BLaER1 treated with 17β-estradiol and CSF1 and Interleukin-3, amounts not matched to agents 10 nM and 100 nM (cell line): ENCODE measurements at regions not wholly inside any gene's neighbourhood (a gene's known extent, or its start where the extent isn't known, plus 50 kb on each side); places are given as distances from the start of the nearest gene placed in this dataset.

Source experiments
- H3K27ac ChIP-seq, 11 experiments: shearing (Covaris generic); formaldehyde crosslinking; 2 replicates each; pipeline ENCODE4 v1.8.1; 2022
- H3K27me3 ChIP-seq, 11 experiments: shearing (Covaris generic); formaldehyde crosslinking; 2 replicates each; pipeline ENCODE4 v1.8.1; 2022
- H3K36me3 ChIP-seq, 11 experiments: shearing (Covaris generic); formaldehyde crosslinking; 2 replicates each; pipeline ENCODE4 v1.8.1; 2022
- H3K4me1 ChIP-seq, 10 experiments: shearing (Covaris generic); formaldehyde crosslinking; 2 replicates each; pipeline ENCODE4 v1.8.1; 2022
- H3K4me2 ChIP-seq, 11 experiments: shearing (Covaris generic); formaldehyde crosslinking; 2 replicates each; pipeline ENCODE4 v1.8.1; 2022
- H3K4me3 ChIP-seq, 10 experiments: shearing (Covaris generic); formaldehyde crosslinking; 2 replicates each; pipeline ENCODE4 v1.8.1; 2022
- H3K9ac ChIP-seq, 11 experiments: shearing (Covaris generic); formaldehyde crosslinking; 2 replicates each; pipeline ENCODE4 v1.8.1; 2022
- H3K9me3 ChIP-seq, 11 experiments: shearing (Covaris generic); formaldehyde crosslinking; replicated peaks in 1 of 11; 2 replicates each; pipeline ENCODE4 v1.8.1; 2022
- H4K20me1 ChIP-seq, 11 experiments: shearing (Covaris generic); formaldehyde crosslinking; 2 replicates each; pipeline ENCODE4 v1.8.1; 2022
- Cebpa-rat ChIP-seq, 11 experiments: shearing (Covaris generic); IDR thresholded peaks; 2 replicates each; pipeline ENCODE4 v1.8.1; 2022

DNA sequence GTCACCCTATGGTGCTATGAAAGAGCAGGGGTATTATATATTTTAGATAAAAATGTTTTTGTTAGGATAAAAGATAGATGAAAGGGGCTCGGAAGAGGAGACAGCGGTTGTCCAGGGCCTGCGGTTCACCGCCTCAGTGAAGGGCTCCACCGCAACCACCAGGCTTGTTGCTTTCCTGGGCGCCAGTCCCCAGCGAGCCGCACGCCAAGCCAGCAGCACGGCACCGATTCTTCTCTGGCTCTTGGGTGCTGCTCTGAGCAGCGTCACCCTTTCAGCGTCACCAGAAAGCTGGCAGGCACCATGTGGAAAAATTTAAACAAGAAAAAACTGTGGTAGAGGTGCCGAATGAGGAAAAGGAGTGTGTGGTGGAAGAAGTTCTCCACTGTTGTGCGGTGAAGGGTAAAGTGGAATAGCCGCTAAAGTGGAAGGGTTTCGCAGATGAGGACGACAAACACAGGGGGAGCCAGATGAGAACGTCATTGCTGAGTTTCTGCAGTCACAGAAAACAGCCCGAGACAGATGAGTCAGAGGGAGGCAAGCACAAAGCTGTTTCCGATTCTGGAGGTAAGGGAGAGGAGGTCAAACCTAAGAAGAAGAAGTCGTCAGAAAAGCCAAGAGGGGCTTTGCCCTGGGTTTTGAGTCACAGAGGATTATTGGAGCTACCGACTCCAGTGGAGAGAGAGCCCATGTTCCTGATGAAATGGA lies 569.2 kb downstream of the ZBBX start:
- no peaks in the 10 kb centered on the region for H3K36me3 ChIP-seq
- H4K20me1 ChIP-seq = no peaks in the 10 kb centered on the region
- H3K27me3 ChIP-seq = no peaks in the 10 kb centered on the region
- TF ChIP-seq Cebpa-rat (IDR thresholded peaks at IDR 0.05) = no peak
- H3K27ac ChIP-seq = no peak overlapping the region
- no peaks in the 10 kb centered on the region for H3K4me1 ChIP-seq
- H3K9me3 ChIP-seq = peaks cover 0 to 4% (median 0%) of the 10 kb centered on the region in 11 experiments; a peak in 1 of 22 replicates
- H3K4me3 ChIP-seq = no peak overlapping the region
- H3K9ac ChIP-seq = no peak overlapping the region
- H3K4me2 ChIP-seq = no peak overlapping the region

DNA sequence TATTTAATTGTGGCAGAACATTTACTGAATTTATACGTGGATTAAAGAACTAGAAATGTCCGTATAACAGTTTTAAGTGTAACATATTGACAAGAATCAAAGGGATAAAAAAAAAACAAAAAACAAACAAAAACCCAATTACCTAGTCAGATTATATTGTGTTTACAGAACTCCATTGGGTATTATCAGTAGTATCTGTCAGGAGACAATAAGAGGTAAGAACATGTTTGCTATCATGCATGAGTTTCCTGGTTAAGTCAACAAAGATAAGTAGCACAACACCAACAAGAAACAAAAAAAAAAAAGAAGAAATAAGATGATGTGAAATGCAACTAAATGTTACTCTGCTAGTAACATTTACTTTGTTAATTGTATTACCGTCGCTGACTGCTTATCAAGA lies 570.6 kb downstream of the ZBBX start:
- H4K20me1 ChIP-seq = no peaks in the 10 kb centered on the region
- no peaks in the 10 kb centered on the region for H3K4me1 ChIP-seq
- no peak overlapping the region for H3K4me2 ChIP-seq
- H3K27ac ChIP-seq = no peak overlapping the region
- H3K36me3 ChIP-seq = no peaks in the 10 kb centered on the region
- no peak overlapping the region for H3K4me3 ChIP-seq
- TF ChIP-seq Cebpa-rat (IDR thresholded peaks at IDR 0.05) = no peak
- peaks cover 0 to 7% (median 0%) of the 10 kb centered on the region in 11 experiments; a peak in 1 of 22 replicates for H3K9me3 ChIP-seq
- H3K9ac ChIP-seq = no peak overlapping the region
- no peaks in the 10 kb centered on the region for H3K27me3 ChIP-seq

DNA sequence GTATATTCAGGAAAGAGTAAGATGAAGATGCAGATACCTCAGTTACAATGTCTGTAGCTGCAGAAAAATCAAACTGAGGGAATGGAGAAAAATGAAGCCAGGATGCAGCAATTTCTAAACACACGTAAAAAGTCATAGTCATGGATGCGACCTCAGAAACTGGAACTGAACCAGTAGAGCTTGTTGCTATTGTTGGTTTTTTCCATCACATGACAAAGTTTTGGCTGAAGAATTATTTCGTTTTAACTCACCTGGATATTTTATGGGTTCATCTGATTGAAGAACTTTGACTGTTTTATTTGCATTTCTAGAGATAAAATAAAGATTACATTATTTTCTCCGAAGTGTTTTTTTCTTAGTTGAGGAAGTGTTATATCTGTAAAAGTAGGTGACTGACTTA lies 591.2 kb downstream of the ZBBX start:
- H3K27ac ChIP-seq = no peak overlapping the region
- H3K9me3 ChIP-seq = no peaks in the 10 kb centered on the region
- no peak overlapping the region for H3K9ac ChIP-seq
- H4K20me1 ChIP-seq = no peaks in the 10 kb centered on the region
- H3K4me2 ChIP-seq = no peak overlapping the region
- no peak overlapping the region for H3K4me3 ChIP-seq
- H3K36me3 ChIP-seq = no peaks in the 10 kb centered on the region
- H3K27me3 ChIP-seq = peaks cover 0 to 12% (median 0%) of the 10 kb centered on the region in 11 experiments; a peak in 7 of 22 replicates
- TF ChIP-seq Cebpa-rat (IDR thresholded peaks at IDR 0.05) = no peak
- H3K4me1 ChIP-seq = peaks cover 0 to under 1% (median 0%) of the 10 kb centered on the region in 10 experiments; a peak in 1 of 20 replicates

DNA sequence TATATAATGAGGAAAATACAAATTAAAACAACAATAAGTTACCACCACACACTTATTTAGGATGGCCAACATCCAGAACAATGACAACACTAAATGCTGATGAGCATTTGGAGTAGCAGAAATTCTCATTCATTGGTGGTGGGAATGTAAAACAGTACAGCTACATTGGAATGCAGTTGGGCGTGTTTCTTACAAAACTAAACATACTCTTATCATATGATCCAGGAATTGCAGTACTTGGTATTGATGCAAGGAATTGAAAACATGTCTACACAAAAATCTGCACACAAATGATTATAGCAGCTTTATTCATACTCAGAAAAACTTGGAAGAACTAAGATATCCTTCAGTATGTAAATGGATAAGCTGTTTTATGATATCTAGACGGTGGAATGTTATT lies 594.2 kb downstream of the ZBBX start:
- Histone ChIP-seq H3K36me3 (no peaks in the 10 kb centered on the region), H3K4me1 (peaks cover 0 to 17% (median 10%) of the 10 kb centered on the region in 10 experiments; a peak in 14 of 20 replicates), H3K27me3 (peaks cover 0 to 30% (median 16%) of the 10 kb centered on the region in 11 experiments; a peak in 15 of 22 replicates), H3K9ac (no peak overlapping the region), H3K4me3 (no peak overlapping the region), H3K9me3 (no peaks in the 10 kb centered on the region), H3K4me2 (no peak overlapping the region), H3K27ac (no peak overlapping the region), H4K20me1 (0 out of 22 replicates have a peak, but pooled peaks cover 0 to 5% (median 0%) of the 10 kb centered on the region in 11 experiments)
- no peak for TF ChIP-seq Cebpa-rat (IDR thresholded peaks at IDR 0.05)

DNA sequence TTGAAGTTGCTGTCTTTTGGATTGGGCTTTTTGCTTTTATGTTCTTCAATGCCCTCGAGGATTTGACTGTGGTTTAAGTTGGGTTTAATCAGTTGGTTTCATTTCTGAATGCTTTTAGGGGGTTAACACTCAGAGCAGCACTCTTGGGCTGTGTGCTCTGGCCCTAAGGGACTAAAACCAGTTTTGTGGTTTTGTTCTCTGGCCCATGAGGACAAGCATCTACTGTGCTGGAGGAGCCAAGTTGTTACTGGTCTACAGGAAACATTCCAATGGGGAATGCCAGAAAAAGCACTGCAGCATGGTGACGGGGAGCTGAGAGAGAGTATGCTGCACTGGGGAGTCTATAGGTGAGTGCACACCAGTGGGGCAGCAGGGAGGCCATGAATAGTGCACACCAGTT lies 596.9 kb downstream of the ZBBX start:
- H4K20me1 ChIP-seq = 0 out of 22 replicates have a peak, but pooled peaks cover 0 to 5% (median 0%) of the 10 kb centered on the region in 11 experiments
- no peaks in the 10 kb centered on the region for H3K9me3 ChIP-seq
- H3K4me3 ChIP-seq = no peak overlapping the region
- TF ChIP-seq Cebpa-rat (IDR thresholded peaks at IDR 0.05) = no peak
- no peak overlapping the region for H3K27ac ChIP-seq
- H3K36me3 ChIP-seq = no peaks in the 10 kb centered on the region
- peaks cover 0 to 43% (median 19%) of the 10 kb centered on the region in 11 experiments; a peak in 15 of 22 replicates for H3K27me3 ChIP-seq
- H3K4me1 ChIP-seq = peaks cover 0 to 17% (median 10%) of the 10 kb centered on the region in 10 experiments; a peak in 14 of 20 replicates
- no peak overlapping the region for H3K9ac ChIP-seq
- H3K4me2 ChIP-seq = peak overlapping the region in 9 of 11 experiments; percentile 27 to 74 (median 63); a peak in 18 of 22 replicates

DNA sequence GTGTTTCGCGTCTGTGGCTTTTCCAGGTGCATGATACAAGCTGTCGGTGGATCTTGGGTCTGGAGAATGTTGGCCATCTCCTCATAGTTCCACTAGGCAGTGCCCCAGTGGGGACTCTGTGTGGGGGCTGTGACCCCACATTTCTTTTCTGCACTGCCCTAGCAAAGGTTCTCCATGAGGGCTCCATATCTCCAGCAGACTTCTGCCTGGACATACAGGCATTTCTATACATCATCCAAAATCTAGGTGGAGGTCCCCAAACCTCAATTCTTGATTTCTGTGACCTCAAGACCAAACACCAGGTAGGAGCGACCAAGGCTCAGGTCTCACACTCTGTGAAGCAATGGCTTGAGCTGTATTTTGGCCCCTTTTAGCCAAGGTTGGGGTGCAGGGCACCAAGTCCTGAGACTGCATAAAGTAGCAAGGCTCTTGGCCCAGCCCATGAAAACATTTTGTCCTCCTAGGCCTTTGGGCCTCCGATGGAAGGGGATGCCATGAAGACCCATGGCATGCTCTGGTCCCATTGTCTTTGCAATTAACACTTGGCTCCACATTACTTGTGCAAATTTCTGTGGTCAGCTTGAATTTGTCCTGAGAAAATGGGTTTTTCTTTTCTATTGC lies 615.3 kb downstream of the ZBBX start:
- no peaks in the 10 kb centered on the region for H3K27me3 ChIP-seq
- no peak overlapping the region for H3K4me2 ChIP-seq
- peak overlapping the region in 1 of 10 experiments; percentile 7; a peak in 1 of 20 replicates for H3K4me3 ChIP-seq
- H3K9me3 ChIP-seq = peaks cover 26 to 37% (median 31%) of the 10 kb centered on the region in 11 experiments
- H3K27ac ChIP-seq = no peak overlapping the region
- H3K36me3 ChIP-seq = no peaks in the 10 kb centered on the region
- H4K20me1 ChIP-seq = no peaks in the 10 kb centered on the region
- no peak overlapping the region for H3K9ac ChIP-seq
- TF ChIP-seq Cebpa-rat (IDR thresholded peaks at IDR 0.05) = no peak
- H3K4me1 ChIP-seq = no peaks in the 10 kb centered on the region

DNA sequence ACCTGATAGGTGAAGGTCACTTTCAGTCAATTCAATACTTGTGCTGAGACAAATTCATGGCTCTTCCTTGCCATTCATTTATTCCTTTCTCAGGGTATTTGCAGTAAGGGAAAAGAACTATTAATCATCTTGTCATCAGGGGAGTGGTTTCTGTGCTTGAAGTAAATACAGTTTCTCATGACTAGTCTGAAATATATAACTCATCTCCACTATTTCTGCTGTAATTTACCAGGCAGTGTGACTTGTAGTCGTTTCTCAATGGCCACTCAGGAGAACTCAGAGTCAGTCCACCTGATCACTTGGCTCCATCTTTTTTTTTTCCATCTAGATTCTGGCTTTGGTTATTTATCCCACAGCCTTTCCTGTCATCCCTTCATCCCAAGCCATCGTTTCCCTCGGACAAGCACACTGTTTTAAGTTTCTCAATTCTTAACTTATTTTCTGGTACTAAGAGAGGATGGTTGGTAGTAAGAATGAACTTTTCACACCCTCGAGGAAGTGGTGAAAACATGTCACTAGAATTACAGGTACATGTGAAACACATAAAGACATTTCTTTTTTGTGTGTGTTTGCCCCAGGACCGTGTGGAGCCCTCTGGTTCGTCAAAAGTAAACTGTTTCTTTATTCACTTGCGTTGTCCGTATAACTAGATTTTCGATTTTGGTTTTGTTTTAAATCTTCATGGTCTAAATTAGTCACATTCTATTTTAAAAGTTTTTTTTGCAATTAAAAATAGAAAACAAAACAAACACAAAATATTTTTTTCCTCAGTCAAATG lies 620.2 kb downstream of the ZBBX start:
- H3K9me3 ChIP-seq = peaks cover 12 to 19% (median 17%) of the 10 kb centered on the region in 11 experiments
- H3K4me2 ChIP-seq = no peak overlapping the region
- H3K4me1 ChIP-seq = no peaks in the 10 kb centered on the region
- H3K27ac ChIP-seq = no peak overlapping the region
- H3K4me3 ChIP-seq = no peak overlapping the region
- no peak for TF ChIP-seq Cebpa-rat (IDR thresholded peaks at IDR 0.05)
- H3K36me3 ChIP-seq = no peaks in the 10 kb centered on the region
- no peaks in the 10 kb centered on the region for H4K20me1 ChIP-seq
- no peaks in the 10 kb centered on the region for H3K27me3 ChIP-seq
- no peak overlapping the region for H3K9ac ChIP-seq

DNA sequence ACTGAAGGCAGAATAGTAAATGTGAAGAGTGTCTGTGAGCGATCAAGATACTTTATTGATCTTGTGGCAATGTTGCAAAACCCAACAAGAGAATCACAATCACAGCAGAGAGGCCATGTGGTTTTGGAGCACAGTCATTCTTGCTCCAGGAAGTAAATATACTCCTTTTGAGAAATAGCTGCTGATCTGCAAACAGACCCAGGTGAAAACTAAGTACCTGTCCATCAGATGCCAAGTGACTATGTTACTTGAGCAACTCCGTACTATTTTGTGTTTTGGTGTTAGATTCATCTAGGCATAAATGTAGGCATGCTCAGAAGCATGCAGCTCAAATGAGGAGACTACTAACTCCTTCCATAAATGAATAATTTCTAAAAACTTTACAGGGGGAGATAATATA lies 627.9 kb downstream of the ZBBX start:
- no peaks in the 10 kb centered on the region for H3K27me3 ChIP-seq
- H3K9ac ChIP-seq = no peak overlapping the region
- H4K20me1 ChIP-seq = no peaks in the 10 kb centered on the region
- H3K36me3 ChIP-seq = no peaks in the 10 kb centered on the region
- H3K4me1 ChIP-seq = no peaks in the 10 kb centered on the region
- H3K9me3 ChIP-seq = peaks cover 0 to 4% (median 0%) of the 10 kb centered on the region in 11 experiments; a peak in 2 of 22 replicates
- no peak overlapping the region for H3K27ac ChIP-seq
- no peak overlapping the region for H3K4me3 ChIP-seq
- H3K4me2 ChIP-seq = no peak overlapping the region
- no peak for TF ChIP-seq Cebpa-rat (IDR thresholded peaks at IDR 0.05)

DNA sequence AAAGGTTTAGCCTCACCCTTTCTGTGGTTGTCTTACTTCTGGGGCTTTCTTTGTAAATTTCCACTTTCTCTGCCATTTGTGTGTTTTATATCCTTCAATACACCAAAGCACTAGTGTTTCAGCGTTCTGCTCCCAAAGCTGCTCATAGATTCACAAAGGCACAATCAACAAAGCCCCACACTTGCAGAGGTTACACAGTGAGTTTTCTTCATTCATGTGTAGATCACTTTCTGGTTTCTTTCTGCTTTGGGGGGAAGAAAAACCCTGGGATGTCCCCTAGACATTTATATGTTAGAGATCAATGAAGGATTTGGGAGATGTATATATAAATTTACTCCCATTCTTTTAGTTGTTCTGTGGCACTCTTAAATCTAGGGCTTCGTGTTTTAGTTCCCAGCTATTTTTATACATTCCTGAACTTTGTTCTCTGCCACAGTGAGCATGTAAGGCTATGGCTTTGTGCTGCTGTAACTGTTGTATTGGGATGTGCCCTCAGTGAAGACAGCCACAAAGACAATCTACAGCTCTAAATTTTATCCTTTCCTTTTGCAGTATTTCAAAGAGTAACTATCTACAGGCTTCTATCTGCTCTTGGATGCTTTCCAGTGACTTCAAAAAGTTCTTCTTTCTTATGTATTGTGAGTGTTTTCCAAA lies 636.5 kb downstream of the ZBBX start:
- Histone ChIP-seq H3K4me1 (no peaks in the 10 kb centered on the region), H3K27ac (no peak overlapping the region), H3K27me3 (no peaks in the 10 kb centered on the region), H3K4me3 (no peak overlapping the region), H3K9ac (no peak overlapping the region), H3K4me2 (no peak overlapping the region), H3K9me3 (no peaks in the 10 kb centered on the region), H4K20me1 (no peaks in the 10 kb centered on the region), H3K36me3 (no peaks in the 10 kb centered on the region)
- TF ChIP-seq Cebpa-rat (IDR thresholded peaks at IDR 0.05) = no peak
